Right ventricle myocardium inferior (tissue), 1 donor: ENCODE measurements at regions not wholly inside any gene's neighbourhood (a gene's known extent, or its start where the extent isn't known, plus 50 kb on each side); places are given as distances from the start of the nearest gene placed in this dataset.
"Not testable (repeated sequence)": the region's sequence is repeated elsewhere in the genome, so short reads cannot be mapped to it uniquely, and the experiment has no call there.

ENCODE experiments used
- ATAC-seq: fragments of 200-7000 bp; cut with Tn5 transposase; one replicate; pipeline ENCODE4 v1.9.1; 2020; ENCODE audit warnings: mild to moderate bottlenecking, moderate library complexity
- DNase-seq: peaks from one replicate; pipeline ENCODE4 v3.0.0; 2021; ENCODE audit errors: missing footprints
- intact Hi-C: fragments of 100-400 bp; cut with DNase I; formaldehyde crosslinking; loops from one replicate; pipeline ENCODE4 v1.11.0; 2022
- donor health status: DM: no; HTN: yes; CAD: no; lungs with severe emphysema.

DNA sequence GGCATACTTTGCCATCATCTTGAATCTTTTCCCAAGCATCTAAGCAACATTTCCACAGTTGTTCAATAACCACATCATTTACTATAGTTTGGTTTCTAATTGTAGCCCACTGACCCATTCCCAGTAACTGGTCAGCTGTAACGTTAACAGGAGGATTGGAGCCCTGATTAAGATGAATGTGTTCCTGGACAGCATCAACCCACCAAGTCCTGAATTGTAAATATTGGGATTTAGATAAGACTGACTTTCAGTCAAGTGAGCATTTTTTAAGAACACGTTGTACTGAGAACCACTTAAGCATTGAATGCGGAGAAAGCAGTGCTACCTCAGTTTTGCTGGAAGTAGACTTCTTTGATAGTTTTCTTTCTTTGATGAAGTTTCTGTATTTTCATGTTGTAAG is 53.3 kb upstream of the ARL4D start:
- ATAC-seq, DNase-seq, intact Hi-C loops: not testable (repeated sequence)

GRCh38 chr17:43344685-43345084 is 54.1 kb upstream of the ARL4D start:
- DNase-seq (no peak), ATAC-seq (no peak)
- intact Hi-C loops, result no loop called here

- DNase-seq (no peak), ATAC-seq (no peak)
- intact Hi-C loops, result no loop called here
Measured at GRCh38 chr17:43342589-43342890, 56.3 kb upstream of the ARL4D start.

DNA sequence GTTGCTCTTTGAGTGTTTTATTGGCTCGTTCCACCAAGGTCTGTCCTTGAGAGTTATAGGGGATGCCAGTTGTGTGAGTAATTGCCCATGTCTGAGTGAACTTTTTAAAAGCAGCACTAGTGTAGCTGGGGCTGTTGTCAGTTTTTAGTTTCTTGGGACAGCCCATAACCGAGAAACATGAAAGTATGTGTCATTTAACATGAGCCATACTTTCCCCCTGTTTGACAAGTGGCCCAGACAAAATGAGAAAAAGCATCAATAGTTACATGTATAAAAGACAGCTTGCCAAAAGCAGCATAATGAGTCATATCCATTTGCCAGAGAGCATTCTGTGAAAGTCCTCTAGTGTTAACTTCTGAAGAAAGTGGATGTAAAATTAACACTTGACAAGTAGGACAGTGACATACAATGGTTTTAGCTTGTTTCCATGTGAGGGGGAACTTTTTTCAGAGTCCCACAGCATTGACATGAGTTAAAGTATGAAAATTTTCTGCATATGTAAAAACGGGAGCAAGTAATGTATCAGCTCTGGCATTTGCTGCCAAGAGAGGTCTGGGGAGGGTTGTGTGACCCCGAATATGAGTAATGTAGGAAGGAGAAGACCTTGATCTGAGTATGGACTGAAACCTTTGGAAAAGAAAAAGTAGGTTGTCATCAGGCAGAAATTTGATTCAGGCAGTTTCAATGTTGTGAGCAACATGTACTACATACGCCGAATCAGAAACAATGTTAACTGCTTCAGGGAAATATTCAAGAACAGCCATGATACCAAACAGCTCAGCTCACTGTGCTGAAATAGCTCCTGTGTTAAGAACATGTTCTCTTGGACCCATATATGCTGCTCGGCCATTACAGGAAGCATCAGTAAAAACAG is 56.8 kb upstream of the ARL4D start:
- ATAC-seq, result no peak
- intact Hi-C loops, result no loop called here
- DNase-seq, result no peak

- peak; percentile 81 for DNase-seq
- ATAC-seq, result no peak
- intact Hi-C loops, result loop anchor here (10.0 kb wide), 1 partner anchor 314 kb away; the partner anchor contains the start of genes RND2 and VAT1
Measured at GRCh38 chr17:43338886-43339516, 59.8 kb upstream of the ARL4D start.

DNA sequence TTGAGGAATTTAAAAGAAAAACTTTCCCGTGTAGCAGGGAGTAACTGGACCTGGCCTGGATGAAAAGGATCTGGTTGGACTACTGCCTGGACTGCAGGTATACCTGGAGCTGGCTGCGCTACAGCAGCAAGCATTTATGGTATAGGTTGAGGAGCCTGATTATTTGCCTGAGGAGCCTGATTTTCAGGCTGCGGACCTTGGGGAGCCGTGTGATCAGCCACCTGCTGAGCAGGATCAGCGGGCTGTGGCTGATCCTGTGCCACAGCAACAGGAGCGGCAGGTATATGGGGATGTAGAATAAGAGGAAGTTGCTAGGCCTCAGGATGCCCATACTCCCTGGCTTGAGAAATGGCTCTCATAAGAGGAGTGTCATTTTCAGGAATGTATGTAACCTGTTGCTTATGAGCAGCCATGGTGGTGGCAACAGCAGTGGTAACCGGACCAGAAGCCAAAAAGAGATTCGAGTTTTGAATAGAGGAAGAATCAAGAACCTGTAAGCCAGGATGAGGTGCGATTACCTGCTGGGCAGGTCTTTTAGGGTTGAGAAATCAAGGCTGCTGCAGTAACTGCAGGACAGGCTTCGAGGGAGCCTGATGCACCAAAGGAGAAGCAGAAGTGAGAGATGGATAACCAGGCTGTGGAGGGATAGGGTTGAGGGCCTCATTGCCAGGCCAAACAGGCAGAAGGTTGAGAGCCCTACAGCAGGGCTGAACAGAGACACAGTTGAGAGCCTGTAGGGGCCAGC is 60.9 kb upstream of the ARL4D start:
- ATAC-seq, result no peak
- intact Hi-C loops, result loop anchor here (10.0 kb wide), 1 partner anchor 313 kb away; the partner anchor contains the start of genes RND2 and VAT1
- no peak for DNase-seq

DNA sequence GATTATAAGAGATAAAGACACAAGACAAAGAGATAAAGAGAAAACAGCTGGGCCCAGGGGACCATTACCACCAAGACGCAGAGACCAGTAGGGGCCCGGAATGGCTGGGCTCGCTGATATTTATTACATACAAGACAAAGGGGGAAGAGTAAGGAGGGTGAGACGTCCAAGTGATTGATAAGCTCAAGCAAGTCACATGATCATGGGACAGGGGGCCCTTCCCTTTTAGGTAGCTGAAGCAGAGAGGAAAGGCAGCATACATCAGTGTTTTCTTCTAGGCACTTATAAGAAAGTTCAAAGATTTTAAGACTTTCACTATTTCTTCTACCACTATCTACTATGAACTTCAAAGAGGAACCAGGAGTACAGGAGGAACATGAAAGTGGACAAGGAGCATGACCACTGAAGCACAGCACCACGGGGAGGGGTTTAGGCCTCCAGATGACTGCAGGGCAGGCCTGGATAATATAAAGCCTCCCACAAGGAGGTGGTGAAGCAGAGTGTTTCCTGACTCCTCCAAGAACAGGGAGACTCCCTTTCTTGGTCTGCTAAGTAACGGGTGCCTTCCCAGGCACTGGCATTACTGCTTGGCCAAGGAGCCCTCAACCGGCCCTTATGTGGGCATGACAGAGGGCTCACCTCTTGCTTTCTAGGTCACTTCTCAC is 63.9 kb upstream of the ARL4D start:
- intact Hi-C loops, result loop anchor here (10.0 kb wide), 1 partner anchor 310 kb away; the partner anchor contains the start of genes RND2 and VAT1
- ATAC-seq (no peak), DNase-seq (no peak)

DNA sequence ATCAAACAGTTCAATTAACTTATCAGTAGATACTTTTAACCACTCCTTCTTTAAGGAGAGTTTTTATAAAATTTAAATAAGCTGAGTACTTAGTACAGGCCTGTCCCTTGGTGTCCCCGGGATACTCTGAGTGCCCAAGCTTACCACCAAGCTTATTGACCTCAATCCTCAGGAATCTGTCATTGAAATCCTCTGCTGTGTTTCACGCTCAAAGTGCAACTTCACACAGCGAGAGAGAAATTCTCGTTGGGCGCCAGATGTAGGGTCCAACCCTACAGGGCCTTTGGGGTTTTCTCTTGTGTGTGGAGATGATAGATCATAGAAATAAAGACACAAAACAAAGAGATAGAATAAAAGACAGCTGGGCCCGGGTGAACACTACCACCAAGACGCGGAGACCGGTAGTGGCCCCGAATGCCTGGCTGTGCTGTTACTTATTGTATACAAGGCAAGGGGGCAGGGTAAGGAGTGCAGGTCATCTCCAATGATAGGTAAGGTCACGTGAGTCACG is 65.3 kb upstream of the ARL4D start:
- DNase-seq (no peak), ATAC-seq (no peak)
- intact Hi-C loops, result loop anchor here (10.0 kb wide), 1 partner anchor 309 kb away; the partner anchor contains the start of genes RND2 and VAT1

DNA sequence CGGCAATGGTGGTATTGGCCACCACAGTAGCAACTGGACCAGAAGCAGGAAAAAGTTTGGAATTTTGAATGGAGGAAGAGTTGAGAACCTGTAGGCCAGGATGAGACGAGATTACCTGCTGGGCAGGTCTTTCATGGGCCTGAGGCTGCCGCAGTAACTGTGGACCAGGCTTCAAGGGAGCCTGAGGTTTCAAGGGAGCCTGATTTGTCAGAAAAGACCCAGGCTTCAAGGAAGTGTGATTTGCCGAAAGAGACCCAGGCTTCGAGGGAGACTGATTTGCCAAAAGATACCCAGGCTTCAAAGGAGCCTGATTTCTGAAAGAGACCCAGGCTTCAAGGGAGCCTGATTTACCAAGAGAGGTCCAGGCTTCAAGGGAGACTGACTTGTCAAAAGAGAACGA is 66.6 kb upstream of the ARL4D start:
- ATAC-seq (no peak), DNase-seq (no peak)
- intact Hi-C loops, result loop anchor here (10.0 kb wide), 1 partner anchor 307 kb away; the partner anchor contains the start of genes RND2 and VAT1

DNA sequence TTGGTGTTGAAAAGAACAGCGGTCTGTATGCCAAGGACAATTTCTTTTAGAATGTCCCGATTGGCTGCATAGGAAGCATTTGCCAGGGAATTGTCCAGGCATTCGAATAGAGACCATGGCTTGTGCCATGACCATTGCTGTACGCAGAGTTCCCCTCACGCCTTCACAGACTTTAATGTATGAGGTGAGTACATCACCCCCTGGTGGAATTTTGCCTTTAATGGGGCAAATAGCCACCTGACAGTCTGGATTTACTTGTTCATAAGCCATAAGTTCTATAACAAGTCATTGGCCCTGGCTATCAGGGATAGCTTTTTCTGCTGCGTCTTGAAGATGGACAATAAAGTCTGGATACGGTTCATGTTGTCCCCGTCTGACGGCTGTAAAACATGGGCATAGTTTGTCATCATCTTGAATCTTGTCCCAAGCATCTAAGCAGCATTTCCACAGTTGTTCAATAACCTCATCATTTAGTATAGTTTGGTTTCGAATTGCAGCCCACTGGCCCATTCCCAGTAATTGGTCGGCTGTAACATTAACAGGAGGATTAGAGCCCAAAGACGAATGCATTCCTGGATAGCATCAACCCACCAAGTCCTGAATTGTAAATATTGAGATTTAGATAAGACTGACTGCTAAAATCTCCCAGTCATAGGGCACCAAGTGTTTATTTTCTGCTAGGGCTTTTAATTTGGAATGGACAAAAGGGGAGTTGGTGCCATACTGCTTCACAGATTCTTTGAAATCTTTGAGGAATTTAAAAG is 67.7 kb upstream of the ARL4D start:
- ATAC-seq, result no peak
- DNase-seq, result no peak
- intact Hi-C loops, result loop anchor here (10.0 kb wide), 1 partner anchor 306 kb away; the partner anchor contains the start of genes RND2 and VAT1

DNA sequence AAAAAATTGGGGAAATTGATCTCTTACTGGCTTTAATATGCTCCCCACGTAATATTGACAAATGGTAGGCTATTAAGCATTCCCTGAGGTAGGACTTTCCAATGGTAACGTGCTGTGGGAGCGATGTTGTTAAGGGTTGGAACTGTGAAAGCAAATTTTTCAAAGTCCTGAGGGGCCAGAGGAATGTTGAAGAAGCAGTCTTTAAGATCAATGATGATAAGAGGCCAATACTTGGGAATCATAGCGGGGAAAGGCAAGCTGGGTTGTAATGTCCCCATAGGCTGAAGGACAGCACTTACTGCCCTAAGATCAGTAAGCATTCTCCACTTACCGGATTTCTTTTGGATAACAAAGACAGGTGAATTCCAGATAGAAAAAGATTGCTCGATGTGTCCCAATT is 69.6 kb upstream of the ARL4D start:
- intact Hi-C loops, result no loop called here
- no peak for ATAC-seq
- no peak for DNase-seq

DNA sequence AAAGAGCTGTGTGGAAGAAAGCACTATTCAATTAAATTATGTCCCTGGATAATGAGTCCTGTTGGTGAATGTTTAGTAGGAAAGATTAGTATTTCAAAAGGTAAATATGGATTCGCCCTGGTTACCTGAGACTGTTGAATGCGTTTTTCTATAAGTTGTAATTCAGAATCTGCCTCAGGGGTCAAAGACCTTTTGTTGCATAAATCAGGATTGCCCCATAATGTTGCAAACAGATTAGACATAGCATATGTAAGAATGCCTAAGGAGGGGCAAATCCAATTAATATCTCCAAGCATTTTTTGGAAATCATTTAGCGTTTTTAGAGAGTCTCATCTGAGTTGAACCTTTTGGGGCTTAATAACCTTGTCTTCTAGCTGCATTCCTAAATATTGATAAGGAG is 70.1 kb upstream of the ARL4D start:
- ATAC-seq (no peak), DNase-seq (no peak)
- intact Hi-C loops, result no loop called here

DNA sequence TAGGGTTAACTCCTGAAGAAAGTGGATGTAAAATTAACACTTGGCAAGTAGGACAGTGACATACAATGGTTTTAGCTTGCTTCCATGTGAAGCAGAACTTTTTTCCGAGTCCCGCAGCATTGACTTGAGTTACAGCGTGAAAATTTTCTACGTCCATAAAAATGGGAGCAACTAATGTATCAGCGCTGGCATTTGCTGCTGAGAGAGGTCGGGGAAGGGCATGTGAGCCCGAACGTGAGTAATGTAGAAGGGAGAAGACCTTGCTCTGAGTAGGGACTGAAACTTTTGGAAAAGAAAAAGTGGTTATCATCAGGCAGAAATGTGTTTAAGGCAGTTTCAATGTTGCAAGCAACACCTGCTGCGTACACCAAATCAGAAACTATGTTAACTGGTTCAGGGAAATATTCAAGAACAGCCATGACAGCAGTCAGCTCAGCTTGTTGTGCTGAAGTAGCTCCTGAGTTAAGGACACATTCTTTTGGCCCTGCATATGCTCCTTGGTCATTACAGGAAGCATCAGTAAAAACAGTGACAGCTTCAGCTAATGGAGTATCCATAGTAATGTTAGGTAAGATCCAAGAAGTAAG is 70.9 kb upstream of the ARL4D start:
- ATAC-seq (no peak), DNase-seq (no peak)
- intact Hi-C loops, result no loop called here

DNA sequence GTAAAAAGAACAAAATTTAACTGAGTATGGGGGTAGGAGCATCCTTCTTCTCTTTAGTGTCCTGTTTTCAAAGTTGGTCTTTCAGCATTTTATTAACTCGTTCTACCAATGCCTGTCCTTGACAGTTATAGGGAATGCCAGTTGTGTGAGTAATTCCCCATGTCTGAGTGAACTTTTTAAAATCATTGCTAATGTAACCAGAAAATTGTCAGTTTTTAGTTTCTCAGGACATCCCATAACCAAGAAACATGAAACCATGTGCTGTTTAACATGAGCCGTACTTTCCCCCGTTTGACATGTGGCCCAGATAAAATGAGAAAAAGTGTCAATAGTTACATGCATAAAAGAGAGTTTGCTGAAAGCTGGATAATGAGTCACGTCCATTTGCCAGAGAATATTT is 71.4 kb upstream of the ARL4D start:
- ATAC-seq, result no peak
- intact Hi-C loops, result no loop called here
- DNase-seq, result no peak

DNA sequence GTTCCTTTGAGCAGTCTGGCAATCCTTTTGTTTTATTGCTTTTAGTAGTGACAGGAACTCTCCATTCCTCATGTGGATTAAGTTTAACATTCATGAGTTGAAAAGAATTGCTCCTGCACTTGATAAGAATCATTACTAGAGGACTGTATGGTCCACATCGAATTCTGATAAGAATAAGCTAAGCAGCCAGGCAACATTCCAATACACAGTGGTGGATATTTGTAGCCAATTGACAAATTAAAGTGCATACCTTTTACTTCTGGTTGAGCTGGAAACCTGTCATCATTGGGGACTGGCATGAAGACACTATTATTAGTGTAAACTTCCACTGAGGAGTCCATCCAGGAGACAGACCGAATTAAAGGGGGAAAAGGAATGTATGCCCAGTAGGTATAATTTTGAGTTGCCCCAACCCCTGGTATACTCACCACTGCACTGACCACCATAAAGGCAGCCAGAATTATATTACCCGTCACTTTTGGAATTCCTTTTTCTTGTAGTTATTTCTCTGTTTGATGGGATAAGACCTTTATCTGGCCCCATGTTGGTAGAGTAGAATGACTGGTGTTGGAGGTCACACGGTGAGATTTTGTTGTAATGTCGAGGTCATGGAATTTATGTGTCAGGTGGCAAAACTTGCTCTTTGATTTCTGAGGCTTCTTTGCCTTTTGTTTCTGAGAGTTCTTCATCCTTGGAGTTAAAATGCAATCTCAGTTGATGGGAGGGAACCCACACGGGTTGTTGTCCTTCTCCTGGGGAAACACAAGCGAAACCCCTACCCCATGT is 72.1 kb upstream of the ARL4D start:
- intact Hi-C loops, result no loop called here
- DNase-seq (no peak), ATAC-seq (no peak)

DNA sequence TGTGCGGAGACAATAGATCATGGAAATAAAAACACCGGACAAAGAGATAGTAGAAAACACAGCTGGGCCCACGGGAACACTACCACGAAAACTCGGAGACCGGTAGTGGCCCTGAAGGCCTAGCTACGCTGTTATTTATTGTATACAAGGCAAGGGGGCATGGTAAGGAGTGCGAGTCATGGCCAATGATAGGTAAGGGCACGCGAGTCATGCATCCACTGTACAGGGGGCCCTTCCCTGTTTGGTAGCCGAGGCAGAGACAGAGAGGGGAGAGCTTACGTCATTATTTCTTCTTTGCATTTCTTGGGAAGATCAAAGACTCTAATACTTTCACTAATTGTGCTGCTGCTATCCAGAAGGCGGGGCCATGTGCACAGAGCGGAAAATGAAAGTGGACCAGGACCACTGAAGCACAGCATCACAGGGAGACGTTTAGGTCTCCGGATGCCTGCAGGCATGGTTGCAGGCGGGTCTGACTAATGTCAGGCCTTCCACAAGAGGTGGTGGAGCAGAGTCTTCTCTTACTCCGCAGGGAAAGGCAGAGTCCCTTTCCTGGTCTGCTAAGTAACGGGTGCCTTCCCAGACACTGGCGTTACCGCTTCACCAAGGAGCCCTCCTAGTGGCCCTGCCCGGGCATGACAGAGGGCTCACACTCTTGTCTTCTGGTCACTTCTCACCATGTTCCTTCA is 74.4 kb upstream of the ARL4D start:
- intact Hi-C loops, result no loop called here
- ATAC-seq, result no peak
- DNase-seq, result no peak
